OCI-M1 (cell line): ENCODE measurements at regions not wholly inside any gene's neighbourhood (a gene's known extent, or its start where the extent isn't known, plus 50 kb on each side); places are given as distances from the start of the nearest gene placed in this dataset.
"Not testable (repeated sequence)": the region's sequence is repeated elsewhere in the genome, so short reads cannot be mapped to it uniquely, and the experiment has no call there.

Source experiments
- DNase-seq: peaks from one replicate; lab custom pipeline; 2025; lab: John Stamatoyannopoulos, UW

- DNase-seq: no peak
These were observed 150.4 kb upstream of the SLC6A11 start for GRCh38 chr3:10665592-10665991.

- DNase-seq: no peak
These were observed 149.4 kb upstream of the SLC6A11 start for GRCh38 chr3:10666621-10667020.

GRCh38 chr3:10667269-10667668 is 148.8 kb upstream of the SLC6A11 start:
- DNase-seq: no peak

GRCh38 chr3:10667901-10668476 is 148.0 kb upstream of the SLC6A11 start:
- no peak for DNase-seq

- no peak for DNase-seq
These were observed 146.5 kb upstream of the SLC6A11 start for GRCh38 chr3:10669490-10670048.

- no peak for DNase-seq
These were observed 143.6 kb upstream of the SLC6A11 start for GRCh38 chr3:10672422-10672821.

GRCh38 chr3:10674578-10674977 is 141.4 kb upstream of the SLC6A11 start:
- DNase-seq: no peak

- no peak for DNase-seq
These were observed 139.1 kb upstream of the SLC6A11 start for GRCh38 chr3:10676905-10677304.

GRCh38 chr3:10678796-10679376 is 137.1 kb upstream of the SLC6A11 start:
- no peak for DNase-seq

- no peak for DNase-seq
These were observed 135.2 kb upstream of the SLC6A11 start for GRCh38 chr3:10680796-10681195.

GRCh38 chr3:10682692-10683091 is 133.3 kb upstream of the SLC6A11 start:
- DNase-seq: no peak

- no peak for DNase-seq
These were observed 132.9 kb upstream of the SLC6A11 start for GRCh38 chr3:10683106-10683505.

GRCh38 chr3:10688126-10688525 is 127.9 kb upstream of the SLC6A11 start:
- no peak for DNase-seq

GRCh38 chr3:10688548-10689172 is 127.4 kb upstream of the SLC6A11 start:
- DNase-seq: no peak

- DNase-seq: no peak
These were observed 123.9 kb upstream of the SLC6A11 start for GRCh38 chr3:10692039-10692622.

GRCh38 chr3:10693457-10693856 is 122.6 kb upstream of the SLC6A11 start:
- DNase-seq: peak; percentile 47

- no peak for DNase-seq
These were observed 121.8 kb upstream of the SLC6A11 start for GRCh38 chr3:10694179-10694578.

GRCh38 chr3:10695186-10695585 is 120.8 kb upstream of the SLC6A11 start:
- DNase-seq: not testable (repeated sequence)

GRCh38 chr3:10695595-10696285 is 120.3 kb upstream of the SLC6A11 start:
- DNase-seq: no peak

GRCh38 chr3:10697918-10698317 is 118.1 kb upstream of the SLC6A11 start:
- DNase-seq: peak; percentile 15

- DNase-seq: no peak
These were observed 115.2 kb upstream of the SLC6A11 start for GRCh38 chr3:10700821-10701220.

- no peak for DNase-seq
These were observed 112.9 kb upstream of the SLC6A11 start for GRCh38 chr3:10702961-10703740.
